ENCODE measurements at regions not wholly inside any gene's neighbourhood (a gene's known extent, or its start where the extent isn't known, plus 50 kb on each side); places are given as distances from the start of the nearest gene placed in this dataset.
"Not testable (repeated sequence)": the region's sequence is repeated elsewhere in the genome, so short reads cannot be mapped to it uniquely, and the experiment has no call there.

DNA sequence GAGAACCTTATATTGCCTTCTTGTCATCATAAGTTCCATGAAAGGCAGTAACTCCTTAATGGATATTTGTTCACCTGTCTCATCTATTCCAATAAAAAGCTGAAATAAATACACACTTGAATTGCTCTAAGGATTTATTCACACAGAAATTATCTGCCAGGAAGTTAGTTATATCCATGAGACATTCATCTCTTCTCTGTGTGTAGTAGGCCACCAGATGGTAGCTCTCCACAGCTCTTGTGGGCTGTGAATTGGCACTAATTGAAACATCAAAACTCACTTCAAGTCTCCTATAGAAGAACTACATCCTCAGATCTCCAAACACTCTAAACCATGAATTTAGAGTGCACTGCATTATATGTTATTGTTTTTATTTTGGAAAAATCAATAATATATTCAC lies 189.6 kb downstream of the DSC3 start:
- Mint-ChIP-seq H3K27me3 (ENCODE audit: insufficient read depth, unreplicated experiment) (peaks cover 23% of the 10 kb centered on the region), H3K27ac (ENCODE audit: low read depth, unreplicated experiment) (no peak overlapping the region), H3K4me3 (ENCODE audit: unreplicated experiment) (no peak overlapping the region), H3K9me3 (ENCODE audit: unreplicated experiment) (no peaks in the 10 kb centered on the region), H3K4me1 (ENCODE audit: insufficient read depth, unreplicated experiment) (no peaks in the 10 kb centered on the region), H3K36me3 (ENCODE audit: insufficient read depth, unreplicated experiment) (no peaks in the 10 kb centered on the region)
- TF ChIP-seq, protein P1, sequence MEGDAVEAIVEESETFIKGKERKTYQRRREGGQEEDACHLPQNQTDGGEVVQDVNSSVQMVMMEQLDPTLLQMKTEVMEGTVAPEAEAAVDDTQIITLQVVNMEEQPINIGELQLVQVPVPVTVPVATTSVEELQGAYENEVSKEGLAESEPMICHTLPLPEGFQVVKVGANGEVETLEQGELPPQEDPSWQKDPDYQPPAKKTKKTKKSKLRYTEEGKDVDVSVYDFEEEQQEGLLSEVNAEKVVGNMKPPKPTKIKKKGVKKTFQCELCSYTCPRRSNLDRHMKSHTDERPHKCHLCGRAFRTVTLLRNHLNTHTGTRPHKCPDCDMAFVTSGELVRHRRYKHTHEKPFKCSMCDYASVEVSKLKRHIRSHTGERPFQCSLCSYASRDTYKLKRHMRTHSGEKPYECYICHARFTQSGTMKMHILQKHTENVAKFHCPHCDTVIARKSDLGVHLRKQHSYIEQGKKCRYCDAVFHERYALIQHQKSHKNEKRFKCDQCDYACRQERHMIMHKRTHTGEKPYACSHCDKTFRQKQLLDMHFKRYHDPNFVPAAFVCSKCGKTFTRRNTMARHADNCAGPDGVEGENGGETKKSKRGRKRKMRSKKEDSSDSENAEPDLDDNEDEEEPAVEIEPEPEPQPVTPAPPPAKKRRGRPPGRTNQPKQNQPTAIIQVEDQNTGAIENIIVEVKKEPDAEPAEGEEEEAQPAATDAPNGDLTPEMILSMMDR (IDR thresholded peaks at IDR 0.05; ENCODE audit: unreplicated experiment) = no peak
- DNase-seq (ENCODE audit: unreplicated experiment) = no peak
- intact Hi-C loops (cut with micrococcal nuclease) = no loop called here
- ChIA-PET CTCF (no interaction called here), POLR2A (no interaction called here)
- BruUV-seq (replicated peaks) = no TSS peak

- Mint-ChIP-seq H3K9me3 (ENCODE audit: unreplicated experiment) (no peaks in the 10 kb centered on the region), H3K4me3 (ENCODE audit: unreplicated experiment) (no peak overlapping the region), H3K4me1 (ENCODE audit: insufficient read depth, unreplicated experiment) (no peaks in the 10 kb centered on the region), H3K27me3 (ENCODE audit: insufficient read depth, unreplicated experiment) (peaks cover 18% of the 10 kb centered on the region), H3K27ac (ENCODE audit: low read depth, unreplicated experiment) (no peak overlapping the region), H3K36me3 (ENCODE audit: insufficient read depth, unreplicated experiment) (no peaks in the 10 kb centered on the region)
- POLR2A ChIA-PET = no interaction called here
- TF ChIP-seq, protein P1 (IDR thresholded peaks at IDR 0.05; ENCODE audit: unreplicated experiment) = no peak
- CTCF ChIA-PET = no interaction called here
- BruUV-seq (replicated peaks) = no TSS peak
- intact Hi-C loops (cut with micrococcal nuclease) = no loop called here
- no peak for DNase-seq (ENCODE audit: unreplicated experiment)
These were observed 190.0 kb downstream of the DSC3 start for GRCh38 chr18:30852541-30852940.

- H3K36me3 Mint-ChIP-seq (ENCODE audit: insufficient read depth, unreplicated experiment); POLR2A ChIA-PET; intact Hi-C loops (cut with micrococcal nuclease); H3K9me3 Mint-ChIP-seq (ENCODE audit: unreplicated experiment); CTCF ChIA-PET; DNase-seq (ENCODE audit: unreplicated experiment); H3K4me3 Mint-ChIP-seq (ENCODE audit: unreplicated experiment); BruUV-seq (replicated peaks); H3K4me1 Mint-ChIP-seq (ENCODE audit: insufficient read depth, unreplicated experiment); H3K27ac Mint-ChIP-seq (ENCODE audit: low read depth, unreplicated experiment): not testable (repeated sequence)
- peaks cover 23% of the 10 kb centered on the region for H3K27me3 Mint-ChIP-seq (ENCODE audit: insufficient read depth, unreplicated experiment)
These were observed 203.4 kb downstream of the DSC3 start for GRCh38 chr18:30839056-30839561.

- TF ChIP-seq, protein P1 (IDR thresholded peaks at IDR 0.05; ENCODE audit: unreplicated experiment) = no peak
- DNase-seq (ENCODE audit: unreplicated experiment) = peak; percentile 30
- no TSS peak for BruUV-seq (replicated peaks)
These were observed 213.8 kb downstream of the DSC3 start for GRCh38 chr18:30828700-30829099.

DNA sequence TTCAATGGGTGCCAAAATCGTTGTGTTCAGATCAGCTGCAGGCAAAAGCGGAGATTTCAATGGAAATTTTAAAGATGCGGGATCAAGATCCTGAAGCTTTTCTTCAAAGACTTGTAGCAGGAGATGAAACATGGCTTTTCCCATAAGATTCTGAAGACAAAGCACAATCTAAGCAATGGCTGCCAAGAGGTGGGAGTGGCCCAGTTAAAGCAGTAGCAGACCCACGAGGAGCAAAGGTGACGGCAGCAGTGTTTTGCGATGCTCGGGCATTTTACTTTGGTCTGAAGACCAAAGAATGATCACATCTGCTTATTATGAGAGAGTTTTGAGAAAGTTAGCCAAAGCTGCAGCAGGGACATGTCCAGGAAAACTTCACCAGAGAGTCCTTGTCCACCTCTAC lies 222.9 kb downstream of the DSC3 start:
- no peaks in the 10 kb centered on the region for H3K4me1 Mint-ChIP-seq (ENCODE audit: insufficient read depth, unreplicated experiment)
- H3K9me3 Mint-ChIP-seq (ENCODE audit: unreplicated experiment) = peaks cover 8% of the 10 kb centered on the region
- CTCF ChIA-PET = no interaction called here
- no peaks in the 10 kb centered on the region for H3K36me3 Mint-ChIP-seq (ENCODE audit: insufficient read depth, unreplicated experiment)
- BruUV-seq (replicated peaks) = no TSS peak
- H3K4me3 Mint-ChIP-seq (ENCODE audit: unreplicated experiment) = no peak overlapping the region
- DNase-seq (ENCODE audit: unreplicated experiment) = no peak
- TF ChIP-seq, protein P1 (IDR thresholded peaks at IDR 0.05; ENCODE audit: unreplicated experiment) = no peak
- intact Hi-C loops (cut with micrococcal nuclease) = no loop called here
- POLR2A ChIA-PET = interaction anchor here (0.8 kb wide), 1 partner anchor 366 kb away, joined by 6 read pairs; no protein-coding TSS in a partner anchor
- peaks cover 10% of the 10 kb centered on the region for H3K27me3 Mint-ChIP-seq (ENCODE audit: insufficient read depth, unreplicated experiment)
- no peak overlapping the region for H3K27ac Mint-ChIP-seq (ENCODE audit: low read depth, unreplicated experiment)

More at GRCh38 chr18:30828700-30829099, 213.8 kb downstream of the DSC3 start:
- Mint-ChIP-seq H3K36me3 (ENCODE audit: insufficient read depth, unreplicated experiment) (no peaks in the 10 kb centered on the region), H3K9me3 (ENCODE audit: unreplicated experiment) (no peaks in the 10 kb centered on the region), H3K27ac (ENCODE audit: low read depth, unreplicated experiment) (no peak overlapping the region), H3K4me3 (ENCODE audit: unreplicated experiment) (no peak overlapping the region), H3K27me3 (ENCODE audit: insufficient read depth, unreplicated experiment) (peaks cover 11% of the 10 kb centered on the region), H3K4me1 (ENCODE audit: insufficient read depth, unreplicated experiment) (no peaks in the 10 kb centered on the region)
- intact Hi-C loops (cut with micrococcal nuclease) = no loop called here
- CTCF ChIA-PET = interaction anchor here (0.9 kb wide), 1 partner anchor 16 kb away, joined by 4 read pairs; no protein-coding TSS in a partner anchor
- POLR2A ChIA-PET = no interaction called here

Measured in MCF 10A (cell line).